ENCODE measurements at regions not wholly inside any gene's neighbourhood (a gene's known extent, or its start where the extent isn't known, plus 50 kb on each side); places are given as distances from the start of the nearest gene placed in this dataset.

DNA sequence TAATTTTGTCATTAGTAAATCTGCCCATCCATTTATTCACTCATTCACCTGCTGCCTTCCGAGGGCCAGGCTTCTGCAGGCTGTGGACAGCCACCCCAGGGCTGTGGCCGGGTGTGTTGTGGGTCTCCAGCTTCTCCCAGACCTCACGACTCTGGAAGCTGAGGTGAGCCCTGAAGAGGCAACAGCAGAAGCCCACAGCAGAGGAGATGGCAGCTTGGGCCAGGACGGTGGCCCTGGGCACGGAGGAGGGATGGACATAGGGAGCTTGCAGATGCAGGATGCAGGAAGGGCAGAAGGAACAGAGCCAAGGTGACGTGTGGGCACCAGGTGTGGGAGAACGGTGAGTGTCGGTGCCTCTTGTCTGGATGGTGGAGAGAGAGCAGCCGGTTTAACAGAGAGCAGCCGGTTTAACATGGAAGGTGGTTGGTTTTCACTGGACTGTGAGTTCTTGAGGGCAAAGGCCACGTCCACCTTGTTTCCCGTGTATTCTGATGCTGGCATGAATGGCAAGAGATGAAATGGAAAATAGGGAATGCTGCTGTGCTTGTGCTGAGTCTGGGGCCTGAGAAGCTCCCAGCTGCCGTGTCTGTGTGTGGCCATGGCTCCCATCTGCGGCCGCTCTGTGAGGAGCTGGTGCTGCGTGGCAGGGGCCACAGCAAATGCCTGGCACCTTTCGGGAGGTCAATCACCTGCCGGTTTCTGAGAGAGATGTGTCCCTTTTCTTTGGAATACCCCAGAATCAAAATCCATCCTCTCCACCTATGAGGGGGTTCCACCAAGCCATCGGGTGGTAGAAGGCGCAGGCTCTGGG lies 669.9 kb downstream of the BRD1 start:
- DNase-seq: no peak

GRCh38 chr22:49156662-49157285 lies 670.9 kb downstream of the BRD1 start:
- no peak for DNase-seq

- no peak for DNase-seq
These were observed 671.7 kb downstream of the BRD1 start for GRCh38 chr22:49155770-49156580.

- no peak for DNase-seq
These were observed 672.5 kb downstream of the BRD1 start for GRCh38 chr22:49155039-49155769.

- no peak for DNase-seq
These were observed 673.2 kb downstream of the BRD1 start for GRCh38 chr22:49154433-49154832.

- no peak for DNase-seq
These were observed 673.8 kb downstream of the BRD1 start for GRCh38 chr22:49153921-49154320.

DNA sequence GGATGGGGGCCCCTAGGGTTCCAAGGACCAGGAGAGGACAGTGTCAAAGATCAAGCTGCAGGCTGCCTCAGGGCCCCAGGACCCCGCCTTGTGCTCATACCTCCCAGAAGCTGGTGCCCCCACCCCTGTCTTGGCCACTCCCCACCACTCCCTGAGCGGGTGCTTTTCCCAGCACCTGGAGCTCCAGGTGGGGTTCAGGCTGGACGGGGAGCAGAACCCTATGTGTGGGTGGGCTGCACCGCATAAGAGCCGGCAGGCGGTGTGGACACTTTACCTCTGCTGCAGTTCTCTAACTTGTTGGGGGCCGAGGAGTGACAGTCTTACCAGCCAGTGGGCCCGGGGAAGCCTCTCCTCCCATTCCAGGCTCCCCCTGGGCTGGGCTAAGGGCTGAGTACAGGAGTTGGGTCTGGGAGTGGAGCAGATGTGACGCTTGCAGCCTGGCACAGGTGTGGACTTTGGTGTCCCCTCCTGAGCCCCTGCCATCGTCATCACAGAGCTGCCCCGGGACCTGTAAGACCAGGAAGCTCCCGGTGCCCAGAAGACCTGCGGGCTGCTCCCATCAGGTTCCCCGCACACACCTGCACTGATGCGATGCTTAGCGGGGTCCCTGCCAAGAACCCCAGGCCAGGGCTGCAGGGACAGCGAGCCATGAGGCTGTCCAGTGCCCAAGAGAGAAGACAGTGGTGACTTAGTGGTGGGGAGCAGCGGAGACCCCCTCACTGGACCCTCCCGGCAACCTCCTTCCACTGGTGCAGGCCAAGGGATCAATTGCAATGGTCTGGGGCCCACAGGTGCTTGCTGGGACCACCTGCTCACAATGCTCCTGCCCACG lies 674.5 kb downstream of the BRD1 start:
- DNase-seq: no peak

DNA sequence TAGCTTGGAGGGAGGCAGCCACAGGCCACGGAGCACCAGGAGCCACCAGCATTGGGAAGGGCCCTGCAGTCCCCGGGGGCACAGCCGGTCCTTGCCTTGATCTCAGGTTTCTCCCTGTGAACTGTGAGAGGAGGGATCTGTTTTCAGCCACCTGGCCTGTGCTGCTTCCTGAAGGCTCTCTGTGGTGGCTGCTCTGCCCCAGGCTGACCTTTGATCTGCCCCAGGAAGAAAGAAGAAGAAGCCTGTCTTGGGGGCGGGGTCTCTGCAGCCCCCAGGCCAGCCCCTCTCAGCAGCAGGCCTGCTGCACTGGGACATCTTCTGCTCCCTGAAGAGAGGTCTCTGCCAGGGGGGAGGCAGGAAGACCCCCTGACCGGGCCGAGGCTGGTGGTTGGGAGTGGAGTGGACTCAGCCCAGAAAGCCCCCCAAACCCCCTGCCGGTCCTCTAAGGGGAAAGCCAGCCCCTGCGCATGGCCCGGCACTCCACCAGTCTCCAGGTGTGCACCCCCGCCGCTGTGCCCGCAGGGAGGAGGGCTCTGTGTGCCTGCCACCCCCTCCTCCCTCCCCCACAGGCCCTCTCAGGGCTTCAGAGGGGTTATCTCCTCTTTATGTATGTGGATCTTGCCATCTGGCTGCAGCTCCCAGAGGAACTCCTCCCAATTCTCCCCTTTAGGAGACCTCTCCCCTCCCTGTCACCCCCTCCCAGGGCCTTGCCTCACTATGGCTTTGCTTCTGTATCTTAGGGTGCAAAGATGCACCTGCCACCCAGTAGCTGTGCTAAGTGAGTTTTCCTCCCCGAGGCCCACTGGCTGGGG lies 675.3 kb downstream of the BRD1 start:
- DNase-seq: no peak

GRCh38 chr22:49151256-49152126 lies 676.2 kb downstream of the BRD1 start:
- no peak for DNase-seq

- no peak for DNase-seq
These were observed 676.9 kb downstream of the BRD1 start for GRCh38 chr22:49150801-49151221.

DNA sequence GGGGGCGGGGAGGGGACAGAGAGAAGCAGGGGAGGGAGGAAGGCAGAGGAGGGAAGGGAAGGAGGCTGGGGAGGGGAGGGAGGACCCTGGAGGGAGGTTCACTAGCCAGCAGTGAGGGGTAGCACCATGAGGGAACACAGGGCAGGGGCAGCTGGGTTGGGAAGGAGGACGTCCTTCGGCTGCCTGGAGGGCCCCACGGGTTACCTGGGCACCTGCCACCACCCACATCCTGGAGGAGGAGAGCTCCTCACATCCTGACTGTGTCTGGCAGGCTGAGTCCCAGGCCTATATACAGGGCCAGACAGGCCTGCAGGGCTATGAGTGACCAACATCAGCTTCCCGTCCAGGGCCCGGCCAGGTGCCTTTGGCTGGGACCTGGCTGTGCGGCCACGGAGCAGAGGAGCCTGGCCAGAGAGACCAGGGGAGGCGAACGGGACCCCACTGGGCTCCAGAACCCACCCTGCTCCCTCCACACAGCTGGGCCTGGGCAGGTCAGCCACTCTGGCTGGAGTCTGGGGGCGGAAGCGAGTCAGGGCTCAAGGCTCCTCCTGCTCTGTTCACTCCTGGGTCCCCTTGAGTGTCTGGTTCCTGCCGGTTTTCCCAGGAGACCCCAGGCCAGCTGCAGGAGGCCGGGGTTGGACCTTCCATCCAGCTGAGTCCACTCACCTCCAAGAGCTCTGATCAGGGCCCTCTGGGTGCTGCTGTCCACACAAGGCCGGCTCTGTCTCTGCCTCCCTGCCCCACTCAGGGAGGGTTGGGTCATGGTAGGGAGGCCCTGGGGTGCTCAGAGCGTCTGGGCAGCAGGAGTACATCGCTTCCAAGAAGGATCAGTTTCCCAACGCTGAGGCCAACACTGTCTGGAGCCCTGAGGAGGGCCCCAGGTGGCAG lies 677.7 kb downstream of the BRD1 start:
- no peak for DNase-seq

GRCh38 chr22:49148895-49149418 lies 678.7 kb downstream of the BRD1 start:
- DNase-seq: no peak

DNA sequence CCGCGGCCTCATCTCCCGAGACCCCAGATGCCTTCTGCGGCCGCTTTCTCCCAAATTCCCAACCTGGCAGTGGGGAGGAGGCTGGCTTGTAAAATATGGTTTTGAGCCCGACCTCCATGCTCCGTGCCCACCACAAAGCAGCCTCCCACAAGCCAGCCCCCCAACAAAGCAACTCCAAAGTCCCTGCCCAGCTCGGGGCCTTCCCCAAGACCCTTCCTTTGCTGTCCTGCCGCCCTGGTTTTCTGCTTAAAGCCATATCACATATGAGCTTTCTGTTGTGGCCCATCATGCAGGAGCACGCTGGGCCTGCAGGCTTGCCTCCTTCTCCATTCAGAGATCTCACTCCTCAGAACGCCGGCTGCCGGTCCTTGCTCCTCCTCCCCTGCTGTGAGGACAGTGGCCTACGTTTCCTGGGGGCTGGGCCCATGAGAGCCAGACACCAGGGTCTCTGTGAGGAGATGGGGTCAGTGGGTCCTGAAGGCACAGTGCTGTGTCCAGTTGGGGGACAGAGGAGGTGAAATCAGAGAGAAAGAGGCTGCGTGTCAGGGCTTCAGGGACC lies 680.0 kb downstream of the BRD1 start:
- no peak for DNase-seq

DNA sequence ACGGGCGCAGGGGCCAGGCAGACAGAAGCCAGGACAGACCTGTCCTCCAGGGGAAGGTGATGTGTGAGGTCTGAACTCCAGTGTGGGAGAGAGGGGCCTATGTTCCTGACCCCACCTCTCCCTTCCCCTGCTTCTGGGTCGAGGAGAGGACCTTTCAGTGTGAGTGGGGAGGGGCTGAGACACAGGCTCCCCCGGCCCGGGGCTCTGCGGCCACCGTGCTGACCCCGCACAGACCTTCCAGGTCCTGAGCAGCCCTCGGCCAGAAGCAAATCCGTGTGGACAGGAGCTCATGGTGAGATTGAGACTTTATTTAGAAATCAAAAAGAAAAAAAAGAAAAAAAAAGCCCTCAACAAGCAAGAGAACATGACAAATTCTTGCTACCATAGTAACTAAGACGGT lies 680.5 kb downstream of the BRD1 start:
- DNase-seq: no peak

DNA sequence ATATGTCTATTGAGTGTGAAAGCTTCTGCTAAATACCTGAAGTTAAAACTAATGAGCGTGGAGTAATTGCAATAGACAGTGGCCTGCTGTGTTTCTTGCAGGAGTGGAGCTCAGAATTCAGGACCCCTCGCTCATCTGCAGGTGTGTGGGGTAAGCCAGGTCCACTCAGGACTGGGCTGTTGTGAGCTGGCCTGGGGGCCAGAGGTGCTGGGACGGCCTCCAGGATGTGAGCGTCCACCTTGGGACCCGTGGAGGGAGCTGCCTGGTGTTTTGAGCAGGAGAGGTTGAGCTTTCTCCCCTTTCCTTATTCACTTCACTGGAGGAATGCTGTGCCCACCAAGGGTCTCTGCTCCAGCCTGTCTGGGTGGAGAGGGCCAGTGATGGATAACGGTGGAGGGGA lies 681.2 kb downstream of the BRD1 start:
- DNase-seq: no peak

DNA sequence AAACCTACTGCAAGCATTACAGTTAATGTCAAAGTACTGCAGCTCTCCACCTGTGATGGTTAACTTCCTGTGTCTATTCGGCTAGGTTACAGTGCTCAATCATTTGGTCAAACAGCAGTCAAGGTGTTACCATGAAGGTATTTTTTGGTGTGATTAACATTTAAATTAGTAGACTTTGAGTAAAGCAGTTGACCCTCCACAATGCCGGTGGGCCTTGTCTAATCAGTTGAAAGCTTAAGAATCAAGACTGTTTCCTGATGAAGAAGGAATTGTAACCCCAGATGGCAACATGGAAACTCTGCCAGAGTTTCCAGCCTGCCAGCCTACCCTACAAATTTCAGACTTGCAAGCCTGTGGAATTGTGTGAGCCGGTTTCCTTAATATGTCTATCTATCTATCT lies 683.9 kb downstream of the BRD1 start:
- no peak for DNase-seq

DNA sequence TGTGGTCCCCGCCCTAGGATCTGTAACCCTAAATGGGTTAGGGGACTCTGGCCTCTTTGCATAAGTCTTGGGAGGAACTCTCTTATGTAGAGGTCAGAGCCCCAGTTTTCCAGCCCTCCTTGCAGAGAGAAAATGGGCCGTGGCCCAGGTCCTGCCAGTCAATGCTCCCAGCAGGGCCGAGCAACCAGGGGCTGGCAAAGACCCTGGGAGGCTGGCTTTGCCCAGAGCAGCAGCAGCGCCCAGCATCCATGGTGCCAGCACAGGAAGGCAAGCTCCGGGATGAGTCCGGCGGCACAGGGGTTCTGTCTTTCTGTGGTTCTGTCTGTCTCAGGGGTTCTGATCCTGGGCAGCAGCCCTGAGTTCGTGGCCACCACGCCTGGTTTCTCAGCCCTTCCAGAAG lies 684.8 kb downstream of the BRD1 start:
- DNase-seq: no peak

- DNase-seq: no peak
These were observed 685.4 kb downstream of the BRD1 start for GRCh38 chr22:49142296-49142695.

DNA sequence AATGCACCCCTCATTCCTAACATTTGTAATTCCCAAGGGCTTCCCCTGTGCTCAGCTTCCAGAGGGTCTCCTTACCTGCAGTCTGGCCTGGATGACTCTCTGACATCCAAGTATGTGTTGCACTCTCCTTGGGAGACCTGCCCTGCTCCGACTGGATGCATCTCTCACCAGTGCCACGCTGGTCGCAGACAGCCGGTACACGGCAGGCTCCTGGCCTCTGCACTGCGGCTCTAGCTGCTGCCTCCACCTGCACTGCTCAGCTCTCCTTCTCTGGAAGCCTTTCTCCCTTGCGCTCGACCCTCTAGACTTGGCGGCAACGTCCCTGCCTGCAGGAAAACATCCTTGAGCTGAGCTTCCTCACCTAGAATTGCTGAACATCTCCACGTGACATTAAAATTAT lies 685.9 kb downstream of the BRD1 start:
- no peak for DNase-seq

All from 8988T (cell line).